Right renal cortex interstitium (tissue), 3 donors: ENCODE measurements at regions not wholly inside any gene's neighbourhood (a gene's known extent, or its start where the extent isn't known, plus 50 kb on each side); places are given as distances from the start of the nearest gene placed in this dataset.
"Not testable (repeated sequence)": the region's sequence is repeated elsewhere in the genome, so short reads cannot be mapped to it uniquely, and the experiment has no call there.

ENCODE experiments used
- DNase-seq, 3 donors: peaks; one replicate each; pipeline ENCODE4 v3.0.0-alpha.2; 2013; ENCODE audit warnings: low read depth in 3 of 3, low spot score in 2 of 3

GRCh38 chrX:114028907-114029662 lies 554.8 kb upstream of the HTR2C start:
- no peak for DNase-seq

- DNase-seq = no peak
These were observed 566.8 kb upstream of the HTR2C start for GRCh38 chrX:114017086-114017485.

GRCh38 chrX:114015966-114016365 lies 567.9 kb upstream of the HTR2C start:
- no peak for DNase-seq

- no peak for DNase-seq
These were observed 577.2 kb upstream of the HTR2C start for GRCh38 chrX:114006664-114007063.

- no peak for DNase-seq
These were observed 587.1 kb upstream of the HTR2C start for GRCh38 chrX:113996781-113997180.

- not testable (repeated sequence) for DNase-seq
These were observed 592.2 kb upstream of the HTR2C start for GRCh38 chrX:113991720-113992119.

GRCh38 chrX:113990669-113991068 lies 593.2 kb upstream of the HTR2C start:
- DNase-seq = not testable (repeated sequence)

- not testable (repeated sequence) for DNase-seq
These were observed 595.5 kb upstream of the HTR2C start for GRCh38 chrX:113988315-113988935.

- no peak for DNase-seq
These were observed 597.5 kb upstream of the HTR2C start for GRCh38 chrX:113986427-113986826.

GRCh38 chrX:113982766-113983165 lies 601.1 kb upstream of the HTR2C start:
- no peak for DNase-seq

- no peak for DNase-seq
These were observed 602.9 kb upstream of the HTR2C start for GRCh38 chrX:113980953-113981352.

GRCh38 chrX:113977887-113978286 lies 606.0 kb upstream of the HTR2C start:
- DNase-seq = no peak

- no peak for DNase-seq
These were observed 608.4 kb upstream of the HTR2C start for GRCh38 chrX:113975441-113975840.

GRCh38 chrX:113974881-113975280 lies 609.0 kb upstream of the HTR2C start:
- DNase-seq = no peak

GRCh38 chrX:113973706-113974105 lies 610.2 kb upstream of the HTR2C start:
- no peak for DNase-seq

GRCh38 chrX:113966791-113967190 lies 617.1 kb upstream of the HTR2C start:
- no peak for DNase-seq

- no peak for DNase-seq
These were observed 621.5 kb upstream of the HTR2C start for GRCh38 chrX:113962343-113962742.

GRCh38 chrX:113959912-113960626 lies 623.8 kb upstream of the HTR2C start:
- DNase-seq = no peak

GRCh38 chrX:113956936-113957335 lies 627.0 kb upstream of the HTR2C start:
- DNase-seq = no peak

GRCh38 chrX:113954297-113954696 lies 629.6 kb upstream of the HTR2C start:
- no peak for DNase-seq

- no peak for DNase-seq
These were observed 633.7 kb upstream of the HTR2C start for GRCh38 chrX:113950081-113950678.
